ENCODE measurements at regions not wholly inside any gene's neighbourhood (a gene's known extent, or its start where the extent isn't known, plus 50 kb on each side); places are given as distances from the start of the nearest gene placed in this dataset.

DNA sequence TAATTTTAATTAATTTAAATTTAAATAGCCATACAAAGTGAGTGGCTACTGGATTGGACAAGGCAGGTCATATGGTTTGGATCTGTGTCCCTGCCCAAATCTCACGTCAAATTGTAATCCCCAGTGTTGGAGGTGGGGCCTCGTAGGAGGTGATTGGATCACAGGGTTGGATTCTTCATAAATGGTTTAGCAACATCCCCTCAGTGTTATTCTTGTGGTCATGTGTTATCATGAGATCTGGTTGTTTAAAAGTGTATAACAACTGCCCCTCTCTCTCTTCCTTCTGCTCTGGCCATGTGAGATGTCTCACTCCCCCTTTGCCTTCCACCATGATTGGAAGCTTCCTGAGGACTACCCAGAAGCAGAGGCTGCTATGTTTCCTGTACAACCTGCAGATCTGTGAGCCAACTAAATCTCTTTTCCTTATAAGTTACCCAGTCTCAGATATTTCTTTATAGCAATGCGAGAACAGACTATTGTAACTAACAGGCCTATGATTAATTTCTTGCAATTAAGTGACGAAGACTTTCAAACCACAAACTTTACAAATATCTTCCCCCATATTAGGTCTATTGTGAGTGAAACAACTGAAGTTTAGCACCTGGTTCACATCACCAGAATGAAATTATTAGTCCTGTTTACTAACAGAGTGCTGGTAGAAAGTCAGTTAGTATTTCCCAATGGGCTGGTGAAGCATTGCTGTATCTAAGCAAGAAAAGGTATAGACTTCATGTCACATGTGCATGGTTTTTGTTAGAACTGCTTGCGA, 60.0 kb upstream of the TNFAIP3 start:
- no peak for FAIRE-seq
- TF ChIP-seq JUND (IDR thresholded peaks at IDR 0.05; ENCODE audit: low read length) (no peak), CEBPB (IDR thresholded peaks at IDR 0.05; ENCODE audit: low read depth, low read length) (no peak), ASH2L (IDR thresholded peaks at IDR 0.05; ENCODE audit: low read length) (no peak), SIX5 (IDR thresholded peaks at IDR 0.05; ENCODE audit: low read depth, low read length) (no peak), ZNF274 (IDR thresholded peaks at IDR 0.05; ENCODE audit: borderline replicate concordance, extremely low read depth, low read length) (no peak), POU5F1 (IDR thresholded peaks at IDR 0.05; ENCODE audit: low read depth, low read length) (no peak), SP1 (IDR thresholded peaks at IDR 0.05; ENCODE audit: low read depth, low read length) (no peak), TEAD4 (IDR thresholded peaks at IDR 0.05; ENCODE audit: low read depth, low read length) (no peak), TAF7 (optimal IDR thresholded peaks at IDR 0.05; ENCODE audit: borderline replicate concordance, low read depth, low read length) (no peak), JUN (IDR thresholded peaks at IDR 0.05; ENCODE audit: low read depth, low read length) (no peak), PHF8 (conservative IDR thresholded peaks at IDR 0.05; ENCODE audit: low read depth, low read length) (no peak)
- TF ChIP-seq, protein P1, sequence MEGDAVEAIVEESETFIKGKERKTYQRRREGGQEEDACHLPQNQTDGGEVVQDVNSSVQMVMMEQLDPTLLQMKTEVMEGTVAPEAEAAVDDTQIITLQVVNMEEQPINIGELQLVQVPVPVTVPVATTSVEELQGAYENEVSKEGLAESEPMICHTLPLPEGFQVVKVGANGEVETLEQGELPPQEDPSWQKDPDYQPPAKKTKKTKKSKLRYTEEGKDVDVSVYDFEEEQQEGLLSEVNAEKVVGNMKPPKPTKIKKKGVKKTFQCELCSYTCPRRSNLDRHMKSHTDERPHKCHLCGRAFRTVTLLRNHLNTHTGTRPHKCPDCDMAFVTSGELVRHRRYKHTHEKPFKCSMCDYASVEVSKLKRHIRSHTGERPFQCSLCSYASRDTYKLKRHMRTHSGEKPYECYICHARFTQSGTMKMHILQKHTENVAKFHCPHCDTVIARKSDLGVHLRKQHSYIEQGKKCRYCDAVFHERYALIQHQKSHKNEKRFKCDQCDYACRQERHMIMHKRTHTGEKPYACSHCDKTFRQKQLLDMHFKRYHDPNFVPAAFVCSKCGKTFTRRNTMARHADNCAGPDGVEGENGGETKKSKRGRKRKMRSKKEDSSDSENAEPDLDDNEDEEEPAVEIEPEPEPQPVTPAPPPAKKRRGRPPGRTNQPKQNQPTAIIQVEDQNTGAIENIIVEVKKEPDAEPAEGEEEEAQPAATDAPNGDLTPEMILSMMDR (IDR thresholded peaks at IDR 0.05; ENCODE audit: control extremely low read depth in 1 of 3, insufficient read depth in 1 of 3, low read depth in 1 of 3, low read length in 3 of 3) = no peak

More for the DNA sequence above, 60.0 kb upstream of the TNFAIP3 start:
- Histone ChIP-seq H2BK5ac (ENCODE audit: low read depth, low read length) (no peak overlapping the region), H2BK12ac (ENCODE audit: low read depth, low read length) (no peak overlapping the region), H3K9me3 (ENCODE audit: insufficient read depth in 2 of 2, low read depth in 1 of 2, low read length in 1 of 2) (no peaks in the 10 kb centered on the region), H3K4ac (replicated peaks; ENCODE audit: insufficient read length, low read depth, low read length) (no peak overlapping the region), H3K4me2 (ENCODE audit: insufficient read depth in 1 of 2, low read depth in 2 of 2, low read length in 2 of 2) (no peak overlapping the region), H4K5ac (ENCODE audit: insufficient read length, low read depth, low read length) (no peak overlapping the region), H3K14ac (ENCODE audit: insufficient read length) (no peak overlapping the region), H3K23me2 (ENCODE audit: low read depth, low read length) (no peaks in the 10 kb centered on the region), H2AFZ (ENCODE audit: low read length) (no peak overlapping the region), H2BK15ac (ENCODE audit: low read length) (no peak overlapping the region), H2BK20ac (ENCODE audit: low read length) (no peak overlapping the region), H2BK120ac (replicated peaks; ENCODE audit: low read depth, low read length) (no peak overlapping the region), H3K56ac (replicated peaks; ENCODE audit: insufficient read length, low read depth, low read length) (no peak overlapping the region), H3K4me3 (ENCODE audit: extremely low read depth in 1 of 4, insufficient read depth in 2 of 4, low read depth in 3 of 4, low read length in 4 of 4) (no peak overlapping the region), H3K79me2 (ENCODE audit: control insufficient read depth in 1 of 2, insufficient read depth in 2 of 2, low read length in 2 of 2) (no peaks in the 10 kb centered on the region), H3K9ac (replicated peaks in 1 of 4; ENCODE audit: extremely low read depth in 1 of 4, low read depth in 3 of 4, low read length in 3 of 4) (no peak overlapping the region), H3K27me3 (replicated peaks in 1 of 4; ENCODE audit: control insufficient read depth in 3 of 4, extremely low read depth in 1 of 4, insufficient read depth in 3 of 4, low read length in 3 of 4) (no peaks in the 10 kb centered on the region), H4K20me1 (replicated peaks in 1 of 2; ENCODE audit: control insufficient read depth in 1 of 2, insufficient read depth in 2 of 2, low read length in 2 of 2) (no peaks in the 10 kb centered on the region), H4K8ac (ENCODE audit: extremely low read depth, insufficient read depth, low read length) (no peak overlapping the region), H3K23ac (ENCODE audit: insufficient read length) (no peak overlapping the region), H4K91ac (replicated peaks; ENCODE audit: insufficient read length, low read length) (no peak overlapping the region), H2AK5ac (ENCODE audit: low read depth, low read length) (no peak overlapping the region), H3K18ac (ENCODE audit: extremely low read depth, low read length) (no peak overlapping the region), H3K79me1 (ENCODE audit: low read depth, low read length) (no peaks in the 10 kb centered on the region), H3K27ac (ENCODE audit: low read depth, low read length) (no peak overlapping the region), H3K4me1 (replicated peaks in 1 of 4; ENCODE audit: control insufficient read depth in 3 of 4, insufficient read depth in 4 of 4, low read length in 3 of 4) (peaks cover 0 to 3% (median 0%) of the 10 kb centered on the region in 4 experiments; a peak in 1 of 7 replicates), H3K36me3 (ENCODE audit: control insufficient read depth in 2 of 4, insufficient read depth in 4 of 4, low read length in 3 of 4) (no peaks in the 10 kb centered on the region)
- CTCF ChIA-PET (ENCODE audit: partially characterized antibody) = interaction anchor here (2.5 kb wide), 1 partner anchor 8 kb away, joined by 12 read pairs; no protein-coding TSS in a partner anchor
- no peak for DNase-seq (ENCODE audit: low read depth in 1 of 2, low spot score in 2 of 2)
- POLR2A ChIA-PET (ENCODE audit: partially characterized antibody) = no interaction called here
- 84% methylated on average over 5 of the region's 5 CpGs; no CpG with 5 or more reads in 1 of the 2 experiments for WGBS, 2 experiments (ENCODE audit: extremely low coverage in 1 of 2, insufficient coverage in 1 of 2, insufficient read length in 1 of 2, insufficient replicate concordance in 2 of 2, low coverage in 1 of 2, low lambda C conversion rate in 2 of 2, missing lambda C conversion rate in 1 of 2)

Measured in H1 (cell line).